RWPE2 (cell line): ENCODE measurements at regions not wholly inside any gene's neighbourhood (a gene's known extent, or its start where the extent isn't known, plus 50 kb on each side); places are given as distances from the start of the nearest gene placed in this dataset.
"Not testable (repeated sequence)": the region's sequence is repeated elsewhere in the genome, so short reads cannot be mapped to it uniquely, and the experiment has no call there.

ENCODE experiments used
- ATAC-seq: fragments of 200-7000 bp; cut with Tn5 transposase; 3 replicates; pipeline ENCODE4 v1.9.1; 2021; ENCODE audit warnings: low read depth
- DNase-seq: peaks from one replicate; pipeline ENCODE4 v3.0.0-alpha.2; 2020; ENCODE audit warnings: low spot score
- H3K27ac ChIP-seq: fragments of 450-650 bp; 2 replicates; pipeline ENCODE4 v1.5.1; 2017; ENCODE audit warnings: mild to moderate bottlenecking; ENCODE audit not compliant: poor library complexity, severe bottlenecking
- H3K27me3 ChIP-seq: fragments of 250-450 bp; sonication (Bioruptor Pico); 2 replicates; pipeline ENCODE4 v1.5.1; 2021; ENCODE audit warnings: mild to moderate bottlenecking, moderate library complexity; ENCODE audit not compliant: insufficient read depth, poor library complexity, severe bottlenecking
- H3K36me3 ChIP-seq: fragments of 250-450 bp; sonication (Bioruptor Pico); 2 replicates; pipeline ENCODE4 v1.5.1; 2020; ENCODE audit warnings: low read depth, mild to moderate bottlenecking, moderate library complexity
- H3K4me1 ChIP-seq: fragments of 250-450 bp; sonication (Bioruptor Pico); 2 replicates; pipeline ENCODE4 v1.5.1; 2021; ENCODE audit warnings: mild to moderate bottlenecking, moderate library complexity; ENCODE audit not compliant: insufficient read depth, poor library complexity, severe bottlenecking
- H3K4me3 ChIP-seq: fragments of 250-450 bp; sonication (Bioruptor Pico); 2 replicates; pipeline ENCODE4 v1.5.1; 2021; ENCODE audit warnings: mild to moderate bottlenecking, moderate library complexity; ENCODE audit not compliant: severe bottlenecking
- H3K9me3 ChIP-seq: fragments of 250-450 bp; sonication (Bioruptor Pico); 2 replicates; pipeline ENCODE4 v1.5.1; 2021; ENCODE audit warnings: mild to moderate bottlenecking, moderate library complexity; ENCODE audit not compliant: severe bottlenecking

- not testable (repeated sequence) for H3K9me3 ChIP-seq, H3K36me3 ChIP-seq, H3K4me3 ChIP-seq, H3K27ac ChIP-seq, H3K4me1 ChIP-seq, DNase-seq, H3K27me3 ChIP-seq, ATAC-seq
Observed at GRCh38 chr2:111366641-111367029, 245.9 kb downstream of the BCL2L11 start.

GRCh38 chr2:111367080-111367479 is 246.4 kb downstream of the BCL2L11 start:
- H3K36me3 ChIP-seq, ATAC-seq, H3K27me3 ChIP-seq, H3K4me3 ChIP-seq, H3K9me3 ChIP-seq, H3K4me1 ChIP-seq, DNase-seq, H3K27ac ChIP-seq: not testable (repeated sequence)

GRCh38 chr2:111367871-111368270 is 247.2 kb downstream of the BCL2L11 start:
- not testable (repeated sequence) for H3K27ac ChIP-seq, H3K4me1 ChIP-seq, H3K27me3 ChIP-seq, H3K4me3 ChIP-seq, H3K9me3 ChIP-seq, H3K36me3 ChIP-seq, DNase-seq
- peak; percentile 75 for ATAC-seq

GRCh38 chr2:111368288-111368687 is 247.6 kb downstream of the BCL2L11 start:
- H3K4me3 ChIP-seq, H3K27me3 ChIP-seq, H3K4me1 ChIP-seq, H3K27ac ChIP-seq, H3K36me3 ChIP-seq, DNase-seq, H3K9me3 ChIP-seq: not testable (repeated sequence)
- ATAC-seq = peak; percentile 25; the same call in 1 of the 3 replicates

GRCh38 chr2:111373060-111373459 is 252.3 kb downstream of the BCL2L11 start:
- not testable (repeated sequence) for DNase-seq, H3K27me3 ChIP-seq, H3K36me3 ChIP-seq, ATAC-seq, H3K4me1 ChIP-seq, H3K9me3 ChIP-seq, H3K27ac ChIP-seq, H3K4me3 ChIP-seq

GRCh38 chr2:111373989-111374388 is 253.3 kb downstream of the BCL2L11 start:
- H3K4me3 ChIP-seq, H3K27ac ChIP-seq, H3K36me3 ChIP-seq, H3K9me3 ChIP-seq, ATAC-seq, H3K27me3 ChIP-seq, DNase-seq, H3K4me1 ChIP-seq: not testable (repeated sequence)

- DNase-seq, ATAC-seq, H3K27me3 ChIP-seq, H3K4me1 ChIP-seq, H3K4me3 ChIP-seq, H3K36me3 ChIP-seq, H3K27ac ChIP-seq, H3K9me3 ChIP-seq: not testable (repeated sequence)
Observed at GRCh38 chr2:111374734-111375133, 254.0 kb downstream of the BCL2L11 start.

GRCh38 chr2:111375320-111375883 is 254.7 kb downstream of the BCL2L11 start:
- ATAC-seq = not testable (repeated sequence)

GRCh38 chr2:111376272-111376970 is 255.7 kb downstream of the BCL2L11 start:
- ATAC-seq, DNase-seq, H3K36me3 ChIP-seq, H3K27ac ChIP-seq, H3K4me3 ChIP-seq, H3K9me3 ChIP-seq, H3K4me1 ChIP-seq, H3K27me3 ChIP-seq: not testable (repeated sequence)

More at GRCh38 chr2:111375320-111375883, 254.7 kb downstream of the BCL2L11 start:
- H3K27me3 ChIP-seq, H3K9me3 ChIP-seq, H3K4me3 ChIP-seq, H3K27ac ChIP-seq, H3K4me1 ChIP-seq, H3K36me3 ChIP-seq, DNase-seq: not testable (repeated sequence)

- H3K9me3 ChIP-seq, H3K27me3 ChIP-seq, H3K4me1 ChIP-seq, H3K27ac ChIP-seq, H3K36me3 ChIP-seq, ATAC-seq, H3K4me3 ChIP-seq, DNase-seq: not testable (repeated sequence)
Observed at GRCh38 chr2:111376971-111377352, 256.2 kb downstream of the BCL2L11 start.

GRCh38 chr2:111377386-111377959 is 256.8 kb downstream of the BCL2L11 start:
- not testable (repeated sequence) for H3K4me3 ChIP-seq, H3K27ac ChIP-seq, H3K4me1 ChIP-seq, H3K36me3 ChIP-seq, ATAC-seq, H3K9me3 ChIP-seq, DNase-seq, H3K27me3 ChIP-seq
